IPS DF 4.7 (cell line): ENCODE measurements at regions not wholly inside any gene's neighbourhood (a gene's known extent, or its start where the extent isn't known, plus 50 kb on each side); places are given as distances from the start of the nearest gene placed in this dataset.
"Not testable (repeated sequence)": the region's sequence is repeated elsewhere in the genome, so short reads cannot be mapped to it uniquely, and the experiment has no call there.

Experiments
- DNase-seq: peaks from one replicate; pipeline ENCODE4 v3.0.0-alpha.2; 2013; ENCODE audit warnings: low spot score; ENCODE audit errors: extremely low read depth

- no peak for DNase-seq
Measured at GRCh38 chr7:20466543-20467021, 135.9 kb downstream of the ITGB8 start.

- DNase-seq: no peak
Measured at GRCh38 chr7:20470082-20470481, 139.4 kb downstream of the ITGB8 start.

GRCh38 chr7:20470726-20471125 is 140.0 kb downstream of the ITGB8 start:
- DNase-seq: no peak

- no peak for DNase-seq
Measured at GRCh38 chr7:20474249-20474648, 141.2 kb upstream of the ABCB5 start.

- no peak for DNase-seq
Measured at GRCh38 chr7:20475756-20476155, 139.7 kb upstream of the ABCB5 start.

GRCh38 chr7:20477067-20477466 is 138.4 kb upstream of the ABCB5 start:
- DNase-seq: no peak

GRCh38 chr7:20479706-20480105 is 135.8 kb upstream of the ABCB5 start:
- DNase-seq: no peak

- DNase-seq: no peak
Measured at GRCh38 chr7:20482071-20482470, 133.4 kb upstream of the ABCB5 start.

- DNase-seq: no peak
Measured at GRCh38 chr7:20484356-20484755, 131.1 kb upstream of the ABCB5 start.

- no peak for DNase-seq
Measured at GRCh38 chr7:20488850-20489249, 126.6 kb upstream of the ABCB5 start.

GRCh38 chr7:20491284-20491683 is 124.2 kb upstream of the ABCB5 start:
- DNase-seq: no peak

- no peak for DNase-seq
Measured at GRCh38 chr7:20494566-20494965, 120.9 kb upstream of the ABCB5 start.

GRCh38 chr7:20501473-20501872 is 114.0 kb upstream of the ABCB5 start:
- not testable (repeated sequence) for DNase-seq

- no peak for DNase-seq
Measured at GRCh38 chr7:20503278-20503950, 112.1 kb upstream of the ABCB5 start.

GRCh38 chr7:20504060-20504459 is 111.4 kb upstream of the ABCB5 start:
- no peak for DNase-seq

- no peak for DNase-seq
Measured at GRCh38 chr7:20506175-20506574, 109.3 kb upstream of the ABCB5 start.

GRCh38 chr7:20507157-20507556 is 108.3 kb upstream of the ABCB5 start:
- no peak for DNase-seq

- peak; percentile 33 for DNase-seq
Measured at GRCh38 chr7:20508109-20508508, 107.4 kb upstream of the ABCB5 start.

- no peak for DNase-seq
Measured at GRCh38 chr7:20509892-20510572, 105.4 kb upstream of the ABCB5 start.

GRCh38 chr7:20510573-20510900 is 104.9 kb upstream of the ABCB5 start:
- no peak for DNase-seq

GRCh38 chr7:20513341-20513740 is 102.1 kb upstream of the ABCB5 start:
- DNase-seq: no peak

GRCh38 chr7:20513897-20514296 is 101.6 kb upstream of the ABCB5 start:
- no peak for DNase-seq

GRCh38 chr7:20514364-20514763 is 101.1 kb upstream of the ABCB5 start:
- no peak for DNase-seq
